B cell (primary cell): ENCODE measurements at regions not wholly inside any gene's neighbourhood (a gene's known extent, or its start where the extent isn't known, plus 50 kb on each side); places are given as distances from the start of the nearest gene placed in this dataset.
"Not testable (repeated sequence)": the region's sequence is repeated elsewhere in the genome, so short reads cannot be mapped to it uniquely, and the experiment has no call there.

Experiments used
- EZH2 ChIP-seq: IDR thresholded peaks from 2 replicates; pipeline ENCODE4 v1.6.1; 2012; ENCODE audit warnings: borderline replicate concordance, low read depth, mild to moderate bottlenecking, moderate library complexity, low read length; ENCODE audit not compliant: insufficient read depth, poor library complexity, severe bottlenecking
- TF ChIP-seq, protein P1 (sequence below): fragments of 200-600 bp; IDR thresholded peaks from one replicate; pipeline ENCODE4 v1.8.0; 2022; ENCODE audit warnings: antibody characterized with exemption, mild to moderate bottlenecking

DNA sequence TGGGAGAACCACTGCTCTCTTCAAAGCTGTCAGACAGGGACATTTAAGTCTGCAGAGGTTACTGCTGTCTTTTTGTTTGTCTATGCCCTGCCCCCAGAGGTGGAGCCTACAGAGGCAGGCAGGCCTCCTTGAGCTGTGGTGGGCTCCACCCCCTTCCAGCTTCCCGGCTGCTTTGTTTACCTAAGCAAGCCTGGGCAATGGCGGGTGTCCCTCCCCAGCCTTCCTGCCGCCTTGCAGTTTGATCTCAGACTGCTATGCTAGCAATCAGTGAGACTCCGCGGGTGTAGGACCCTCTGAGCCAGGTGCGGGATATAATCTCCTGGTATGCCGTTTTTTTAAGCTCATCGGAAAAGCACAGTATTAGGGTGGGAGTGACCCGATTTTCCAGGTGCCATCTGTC, 141.0 kb downstream of the PLPPR4 start:
- TF ChIP-seq, protein P1, sequence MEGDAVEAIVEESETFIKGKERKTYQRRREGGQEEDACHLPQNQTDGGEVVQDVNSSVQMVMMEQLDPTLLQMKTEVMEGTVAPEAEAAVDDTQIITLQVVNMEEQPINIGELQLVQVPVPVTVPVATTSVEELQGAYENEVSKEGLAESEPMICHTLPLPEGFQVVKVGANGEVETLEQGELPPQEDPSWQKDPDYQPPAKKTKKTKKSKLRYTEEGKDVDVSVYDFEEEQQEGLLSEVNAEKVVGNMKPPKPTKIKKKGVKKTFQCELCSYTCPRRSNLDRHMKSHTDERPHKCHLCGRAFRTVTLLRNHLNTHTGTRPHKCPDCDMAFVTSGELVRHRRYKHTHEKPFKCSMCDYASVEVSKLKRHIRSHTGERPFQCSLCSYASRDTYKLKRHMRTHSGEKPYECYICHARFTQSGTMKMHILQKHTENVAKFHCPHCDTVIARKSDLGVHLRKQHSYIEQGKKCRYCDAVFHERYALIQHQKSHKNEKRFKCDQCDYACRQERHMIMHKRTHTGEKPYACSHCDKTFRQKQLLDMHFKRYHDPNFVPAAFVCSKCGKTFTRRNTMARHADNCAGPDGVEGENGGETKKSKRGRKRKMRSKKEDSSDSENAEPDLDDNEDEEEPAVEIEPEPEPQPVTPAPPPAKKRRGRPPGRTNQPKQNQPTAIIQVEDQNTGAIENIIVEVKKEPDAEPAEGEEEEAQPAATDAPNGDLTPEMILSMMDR: not testable (repeated sequence)
- not testable (repeated sequence) for TF ChIP-seq EZH2
